RWPE1 (cell line): ENCODE measurements at regions not wholly inside any gene's neighbourhood (a gene's known extent, or its start where the extent isn't known, plus 50 kb on each side); places are given as distances from the start of the nearest gene placed in this dataset.
"Not testable (repeated sequence)": the region's sequence is repeated elsewhere in the genome, so short reads cannot be mapped to it uniquely, and the experiment has no call there.

ENCODE experiments used
- CTCF ChIA-PET: fragments of 350-600 bp; sonication (Branson Sonifier 250); formaldehyde crosslinking; extraction: SDS; loops from one replicate; lab custom pipeline; 2021; lab: Yijun Ruan, JAX
- POLR2A ChIA-PET: fragments of 400-600 bp; formaldehyde crosslinking; extraction: SDS; loops from one replicate; lab custom pipeline; 2020; ENCODE audit warnings: antibody characterized with exemption; ENCODE audit not compliant: low non-redundant PET; lab: Yijun Ruan, JAX
- DNase-seq: peaks from one replicate; pipeline ENCODE4 v3.0.0; 2012; ENCODE audit warnings: low spot score
- H3K27ac ChIP-seq: fragments of 450-650 bp; 2 replicates; pipeline ENCODE4 v1.5.1; 2017
- CTCF ChIP-seq: fragments of 450-650 bp; conservative IDR thresholded peaks from 2 replicates; pipeline ENCODE4 v1.5.1; 2017; ENCODE audit warnings: low read depth, mild to moderate bottlenecking

- ChIA-PET CTCF (no interaction called here), POLR2A (no interaction called here)
- DNase-seq = no peak
- no peak for TF ChIP-seq CTCF
- no peak overlapping the region for H3K27ac ChIP-seq
Measured at GRCh38 chr11:112343368-112344039, 82.8 kb upstream of the PLET1 start.

GRCh38 chr11:112344040-112344413 lies 83.4 kb upstream of the PLET1 start:
- no peak overlapping the region for H3K27ac ChIP-seq
- ChIA-PET POLR2A (no interaction called here), CTCF (no interaction called here)
- no peak for DNase-seq
- no peak for TF ChIP-seq CTCF

- no peak for TF ChIP-seq CTCF
- DNase-seq = no peak
- no peak overlapping the region for H3K27ac ChIP-seq
- POLR2A ChIA-PET = no interaction called here
- CTCF ChIA-PET = interaction anchor here (0.6 kb wide), 1 partner anchor 77 kb away, joined by 3 read pairs; no protein-coding TSS in a partner anchor
Measured at GRCh38 chr11:112345166-112345565, 84.5 kb upstream of the PLET1 start.

GRCh38 chr11:112345706-112346105 lies 85.0 kb upstream of the PLET1 start:
- no peak for DNase-seq
- POLR2A ChIA-PET = no interaction called here
- CTCF ChIA-PET = interaction anchor here (0.6 kb wide), 1 partner anchor 76 kb away, joined by 3 read pairs; no protein-coding TSS in a partner anchor
- TF ChIP-seq CTCF = no peak
- no peak overlapping the region for H3K27ac ChIP-seq

GRCh38 chr11:112346586-112346985 lies 85.9 kb upstream of the PLET1 start:
- ChIA-PET CTCF (no interaction called here), POLR2A (no interaction called here)
- no peak for DNase-seq
- H3K27ac ChIP-seq = no peak overlapping the region
- TF ChIP-seq CTCF = no peak

- CTCF ChIA-PET = no interaction called here
Measured at GRCh38 chr11:112348480-112349029, 87.9 kb upstream of the PLET1 start.

GRCh38 chr11:112351423-112351822 lies 90.8 kb upstream of the PLET1 start:
- DNase-seq, H3K27ac ChIP-seq, CTCF ChIA-PET, POLR2A ChIA-PET: not testable (repeated sequence)

More at GRCh38 chr11:112348480-112349029, 87.9 kb upstream of the PLET1 start:
- DNase-seq = no peak
- TF ChIP-seq CTCF = no peak
- no peak overlapping the region for H3K27ac ChIP-seq
- POLR2A ChIA-PET = no interaction called here
